SK-N-SH (cell line): ENCODE measurements at regions not wholly inside any gene's neighbourhood (a gene's known extent, or its start where the extent isn't known, plus 50 kb on each side); places are given as distances from the start of the nearest gene placed in this dataset.

ENCODE experiments used
- CTCF ChIA-PET: fragments of 300-600, 350-600 bp; formaldehyde crosslinking; extraction: SDS; loops from one replicate; lab custom pipeline; 2021; lab: Yijun Ruan, JAX
- POLR2A ChIA-PET: fragments of 350-600 bp; sonication (Branson Sonifier 250); formaldehyde crosslinking; extraction: SDS; loops from one replicate; lab custom pipeline; 2020; ENCODE audit warnings: antibody characterized with exemption, inconsistent platforms; lab: Yijun Ruan, JAX
- DNase-seq: peaks from one replicate; pipeline ENCODE4 v3.0.0; 2012
- H2AFZ ChIP-seq: fragments of 200-600 bp; sonication (generic); 2 replicates; pipeline ENCODE4 v1.8.1; 2016; ENCODE audit warnings: antibody characterized with exemption, mild to moderate bottlenecking, low read depth
- H3F3A ChIP-seq: fragments of 200-600 bp; sonication (generic); replicated peaks from 2 replicates; pipeline ENCODE3; 2016; ENCODE audit warnings: antibody characterized with exemption, mild to moderate bottlenecking; ENCODE audit not compliant: insufficient read depth
- H3K27ac ChIP-seq, 2 experiments: fragments of 200-500 bp in 1 of 2; fragments of 200-600 bp in 1 of 2; sonication (Bioruptor generic) in 1 of 2; sonication (generic), shearing (Covaris generic) in 1 of 2; 2 replicates each; pipeline versions ENCODE4 v1.5.1 to v1.6.1; 2014 to 2016; ENCODE audit warnings: low read depth in 2 of 2, inconsistent platforms in 1 of 2, low read length in 1 of 2, mild to moderate bottlenecking in 1 of 2, mixed read lengths in 1 of 2
- H3K27me3 ChIP-seq: fragments of 200-600 bp; sonication (generic), shearing (Covaris generic); 2 replicates; pipeline ENCODE4 v1.6.1; 2016; ENCODE audit warnings: mixed run types; ENCODE audit not compliant: insufficient read depth
- H3K36me3 ChIP-seq, 2 experiments: fragments of 200-500 bp in 1 of 2; fragments of 200-600 bp in 1 of 2; sonication (Bioruptor generic) in 1 of 2; sonication (generic) in 1 of 2; replicated peaks in 1 of 2; 2 replicates each; pipeline versions ENCODE3 to v1.5.1; 2014 to 2016; ENCODE audit warnings: low read length in 1 of 2, mild to moderate bottlenecking in 1 of 2; ENCODE audit not compliant: insufficient read depth in 2 of 2, control insufficient read depth in 1 of 2
- H3K4me1 ChIP-seq, 2 experiments: fragments of 200-500 bp in 1 of 2; fragments of 200-600 bp in 1 of 2; sonication (Bioruptor generic) in 1 of 2; sonication (generic), shearing (Covaris generic) in 1 of 2; 2 replicates each; pipeline versions ENCODE4 v1.5.1 to v1.6.1; 2014 to 2016; ENCODE audit warnings: low read depth in 1 of 2, low read length in 1 of 2, mixed run types in 1 of 2; ENCODE audit not compliant: insufficient read depth in 2 of 2, control insufficient read depth in 1 of 2
- H3K4me2 ChIP-seq: fragments of 200-600 bp; sonication (generic), shearing (Covaris generic); 2 replicates; pipeline ENCODE4 v1.6.1; 2017; ENCODE audit warnings: mixed run types
- H3K4me3 ChIP-seq, 2 experiments: fragments of 200-500 bp in 1 of 2; fragments of 200-600 bp in 1 of 2; sonication (Bioruptor generic) in 1 of 2; sonication (generic), shearing (Covaris generic) in 1 of 2; 2 replicates each; pipeline versions ENCODE4 v1.5.1 to v1.8.1; 2014 to 2016; ENCODE audit warnings: low read depth in 2 of 2, inconsistent platforms in 1 of 2, low read length in 1 of 2, mild to moderate bottlenecking in 1 of 2, mixed read lengths in 1 of 2, moderate library complexity in 1 of 2
- H3K79me2 ChIP-seq: fragments of 200-600 bp; sonication (generic); 2 replicates; pipeline ENCODE4 v1.8.1; 2017; ENCODE audit warnings: mild to moderate bottlenecking; ENCODE audit not compliant: insufficient read depth
- H3K9ac ChIP-seq: fragments of 200-600 bp; sonication (generic); 2 replicates; pipeline ENCODE4 v1.6.1; 2017; ENCODE audit warnings: mixed run types
- H3K9me2 ChIP-seq: fragments of 200-600 bp; sonication (generic); 2 replicates; pipeline ENCODE4 v1.6.1; 2017; ENCODE audit warnings: mixed run types
- H3K9me3 ChIP-seq: fragments of 200-600 bp; sonication (generic); 2 replicates; pipeline ENCODE4 v1.6.1; 2017; ENCODE audit warnings: mixed run types, mild to moderate bottlenecking, moderate library complexity
- H4K20me1 ChIP-seq: fragments of 200-600 bp; sonication (generic); 2 replicates; pipeline ENCODE4 v1.6.1; 2017; ENCODE audit warnings: mild to moderate bottlenecking, mixed run types; ENCODE audit not compliant: insufficient read depth
- CHD2 ChIP-seq: fragments of 150-350 bp; IDR thresholded peaks from 2 replicates; pipeline ENCODE4 v1.6.1; 2018; ENCODE audit warnings: low read length; ENCODE audit not compliant: partially characterized antibody
- EZH2phosphoT487 ChIP-seq: fragments of 200-600 bp; sonication (generic); IDR thresholded peaks from 2 replicates; pipeline ENCODE4 v1.6.1; 2017; ENCODE audit warnings: low read depth, mixed run types, mild to moderate bottlenecking, antibody characterized with exemption, moderate library complexity, borderline replicate concordance
- FOSL2 ChIP-seq: IDR thresholded peaks from 2 replicates; pipeline ENCODE4 v1.4.0; 2012; ENCODE audit warnings: low read depth, mild to moderate bottlenecking, moderate library complexity, borderline replicate concordance
- GATA2 ChIP-seq: sonication (generic); formaldehyde crosslinking; IDR thresholded peaks from 2 replicates; pipeline ENCODE4 v1.5.0; 2020; ENCODE audit warnings: mild to moderate bottlenecking, missing genetic modification reagents
- NFIC ChIP-seq: IDR thresholded peaks from 2 replicates; pipeline ENCODE4 v1.4.0; 2012; ENCODE audit warnings: borderline replicate concordance
- NRF1 ChIP-seq: IDR thresholded peaks from 2 replicates; pipeline ENCODE4 v1.6.1; 2012; ENCODE audit warnings: low read depth, mild to moderate bottlenecking, low read length
- RAD21 ChIP-seq: IDR thresholded peaks from 2 replicates; pipeline ENCODE4 v1.6.1; 2012; ENCODE audit warnings: mild to moderate bottlenecking, low read length
- RFX5 ChIP-seq: IDR thresholded peaks from 2 replicates; pipeline ENCODE4 v1.6.1; 2012; ENCODE audit warnings: mild to moderate bottlenecking, improper control_type of control experiment, low read length
- RXRA ChIP-seq: IDR thresholded peaks from 2 replicates; pipeline ENCODE4 v1.4.0; 2012; ENCODE audit warnings: low read depth, mild to moderate bottlenecking, borderline replicate concordance
- TEAD4 ChIP-seq: IDR thresholded peaks from 2 replicates; pipeline ENCODE4 v1.4.0; 2012; ENCODE audit warnings: mild to moderate bottlenecking, borderline replicate concordance; ENCODE audit not compliant: insufficient read depth
- YY1 ChIP-seq: IDR thresholded peaks from 2 replicates; pipeline ENCODE4 v1.4.0; 2012; ENCODE audit warnings: low read depth, mild to moderate bottlenecking
- WGBS: methylation state at CpG from one replicate; pipeline ENCODE4 v1.1.6; 2017; ENCODE audit warnings: low lambda C conversion rate; 5-methylcytosine and 5-hydroxymethylcytosine counted together
- TF ChIP-seq, protein P1 (sequence below): IDR thresholded peaks from 2 replicates; pipeline ENCODE4 v1.6.1; 2012; ENCODE audit warnings: mild to moderate bottlenecking, low read depth, low read length, moderate library complexity
- TF ChIP-seq, protein P2 (sequence below): IDR thresholded peaks from 2 replicates; pipeline ENCODE4 v1.4.0; 2012; ENCODE audit warnings: low read depth
- TF ChIP-seq, protein P3 (sequence below): IDR thresholded peaks from 2 replicates; pipeline ENCODE4; 2012

DNA sequence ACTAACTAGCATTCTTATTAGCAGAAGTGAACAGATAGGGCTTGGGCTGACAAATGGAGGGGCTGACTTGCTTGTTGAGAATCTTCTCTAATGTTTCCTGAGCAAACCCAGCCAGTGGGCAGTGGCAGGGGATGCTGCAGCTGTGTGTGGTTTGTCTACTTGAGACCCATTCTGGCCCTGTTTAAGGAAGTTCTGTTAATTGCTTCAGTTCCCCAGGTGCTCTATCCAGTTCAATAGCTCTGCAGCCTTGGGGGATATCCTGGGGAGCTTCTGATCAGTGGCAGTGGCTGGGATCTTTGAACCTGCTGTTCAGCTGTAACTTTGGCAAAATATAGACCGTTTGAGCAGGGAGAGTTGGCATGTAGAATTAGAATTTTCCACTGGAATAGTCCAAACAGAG lies 137.4 kb downstream of the ZNF326 start:
- Histone ChIP-seq H3K79me2 (no peaks in the 10 kb centered on the region), H3K36me3 (no peaks in the 10 kb centered on the region), H3K9me2 (no peaks in the 10 kb centered on the region), H3K4me1 (peaks cover 0 to 13% of the 10 kb centered on the region in 2 experiments; a peak in 3 of 4 replicates), H3K27ac (no peak overlapping the region), H3K9me3 (no peaks in the 10 kb centered on the region), H3K4me2 (no peak overlapping the region), H3F3A (no peaks in the 10 kb centered on the region), H3K27me3 (peaks cover 2% of the 10 kb centered on the region; the same call in 1 of the 2 replicates), H2AFZ (no peak overlapping the region), H3K4me3 (no peak overlapping the region), H4K20me1 (no peaks in the 10 kb centered on the region), H3K9ac (no peak overlapping the region)
- no peak for DNase-seq
- TF ChIP-seq RFX5 (no peak), YY1 (no peak), FOSL2 (no peak), NFIC (no peak), GATA2 (CRISPR knock-in tag) (no peak), EZH2phosphoT487 (no peak), RXRA (no peak), TEAD4 (no peak), RAD21 (no peak), CHD2 (no peak), NRF1 (no peak)
- TF ChIP-seq, protein P1, sequence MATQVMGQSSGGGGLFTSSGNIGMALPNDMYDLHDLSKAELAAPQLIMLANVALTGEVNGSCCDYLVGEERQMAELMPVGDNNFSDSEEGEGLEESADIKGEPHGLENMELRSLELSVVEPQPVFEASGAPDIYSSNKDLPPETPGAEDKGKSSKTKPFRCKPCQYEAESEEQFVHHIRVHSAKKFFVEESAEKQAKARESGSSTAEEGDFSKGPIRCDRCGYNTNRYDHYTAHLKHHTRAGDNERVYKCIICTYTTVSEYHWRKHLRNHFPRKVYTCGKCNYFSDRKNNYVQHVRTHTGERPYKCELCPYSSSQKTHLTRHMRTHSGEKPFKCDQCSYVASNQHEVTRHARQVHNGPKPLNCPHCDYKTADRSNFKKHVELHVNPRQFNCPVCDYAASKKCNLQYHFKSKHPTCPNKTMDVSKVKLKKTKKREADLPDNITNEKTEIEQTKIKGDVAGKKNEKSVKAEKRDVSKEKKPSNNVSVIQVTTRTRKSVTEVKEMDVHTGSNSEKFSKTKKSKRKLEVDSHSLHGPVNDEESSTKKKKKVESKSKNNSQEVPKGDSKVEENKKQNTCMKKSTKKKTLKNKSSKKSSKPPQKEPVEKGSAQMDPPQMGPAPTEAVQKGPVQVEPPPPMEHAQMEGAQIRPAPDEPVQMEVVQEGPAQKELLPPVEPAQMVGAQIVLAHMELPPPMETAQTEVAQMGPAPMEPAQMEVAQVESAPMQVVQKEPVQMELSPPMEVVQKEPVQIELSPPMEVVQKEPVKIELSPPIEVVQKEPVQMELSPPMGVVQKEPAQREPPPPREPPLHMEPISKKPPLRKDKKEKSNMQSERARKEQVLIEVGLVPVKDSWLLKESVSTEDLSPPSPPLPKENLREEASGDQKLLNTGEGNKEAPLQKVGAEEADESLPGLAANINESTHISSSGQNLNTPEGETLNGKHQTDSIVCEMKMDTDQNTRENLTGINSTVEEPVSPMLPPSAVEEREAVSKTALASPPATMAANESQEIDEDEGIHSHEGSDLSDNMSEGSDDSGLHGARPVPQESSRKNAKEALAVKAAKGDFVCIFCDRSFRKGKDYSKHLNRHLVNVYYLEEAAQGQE: no peak
- TF ChIP-seq, protein P2, sequence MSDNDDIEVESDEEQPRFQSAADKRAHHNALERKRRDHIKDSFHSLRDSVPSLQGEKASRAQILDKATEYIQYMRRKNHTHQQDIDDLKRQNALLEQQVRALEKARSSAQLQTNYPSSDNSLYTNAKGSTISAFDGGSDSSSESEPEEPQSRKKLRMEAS: no peak
- TF ChIP-seq, protein P3, sequence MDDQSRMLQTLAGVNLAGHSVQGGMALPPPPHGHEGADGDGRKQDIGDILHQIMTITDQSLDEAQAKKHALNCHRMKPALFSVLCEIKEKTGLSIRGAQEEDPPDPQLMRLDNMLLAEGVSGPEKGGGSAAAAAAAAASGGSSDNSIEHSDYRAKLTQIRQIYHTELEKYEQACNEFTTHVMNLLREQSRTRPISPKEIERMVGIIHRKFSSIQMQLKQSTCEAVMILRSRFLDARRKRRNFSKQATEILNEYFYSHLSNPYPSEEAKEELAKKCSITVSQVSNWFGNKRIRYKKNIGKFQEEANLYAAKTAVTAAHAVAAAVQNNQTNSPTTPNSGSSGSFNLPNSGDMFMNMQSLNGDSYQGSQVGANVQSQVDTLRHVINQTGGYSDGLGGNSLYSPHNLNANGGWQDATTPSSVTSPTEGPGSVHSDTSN: no peak
- ChIA-PET CTCF (interaction anchor here (0.5 to 3.2 kb wide), 3 partner anchors 8 to 583 kb away, joined by 3 to 9 read pairs (median 3); no protein-coding TSS in a partner anchor), POLR2A (no interaction called here)
- WGBS: 0% methylated on average over 1 of the region's 1 CpG
